ENCODE measurements at regions not wholly inside any gene's neighbourhood (a gene's known extent, or its start where the extent isn't known, plus 50 kb on each side); places are given as distances from the start of the nearest gene placed in this dataset.

GRCh38 chrX:39814391-39814790, 283.4 kb downstream of the BCOR start:
- DNase-seq, result no peak
- CTCF ChIA-PET, result interaction anchor here (0.9 to 2.2 kb wide), 10 partner anchors 10 to 738 kb away, joined by 3 to 17 read pairs (median 4); no protein-coding TSS in a partner anchor

GRCh38 chrX:39815631-39816030, 282.1 kb downstream of the BCOR start:
- H2AFZ ChIP-seq (ENCODE audit: low read depth), result no peak overlapping the region
- DNase-seq, result no peak
- ChIA-PET CTCF (interaction anchor here (1.0 to 2.5 kb wide), 3 partner anchors 35 to 85 kb away, joined by 3 to 9 read pairs (median 6); no protein-coding TSS in a partner anchor), POLR2A (no interaction called here)
- TF ChIP-seq CTCF (IDR thresholded peaks at IDR 0.05) (no peak), CHD2 (IDR thresholded peaks at IDR 0.05; ENCODE audit: low read length, partially characterized antibody) (no peak), POLR2AphosphoS5 (IDR thresholded peaks at IDR 0.05; ENCODE audit: low read depth, low read length) (no peak), SIN3A (IDR thresholded peaks at IDR 0.05; ENCODE audit: borderline replicate concordance, low read depth, low read length) (no peak), FOSL2 (IDR thresholded peaks at IDR 0.05; ENCODE audit: borderline replicate concordance, low read depth) (no peak), FOXJ3 (CRISPR knock-in tag; IDR thresholded peaks at IDR 0.05) (no peak), GATA2 (CRISPR knock-in tag; IDR thresholded peaks at IDR 0.05) (no peak), RAD21 (IDR thresholded peaks at IDR 0.05; ENCODE audit: low read length) (no peak), SMC3 (IDR thresholded peaks at IDR 0.05; ENCODE audit: low read depth, low read length) (no peak), TEAD4 (IDR thresholded peaks at IDR 0.05; ENCODE audit: borderline replicate concordance, insufficient read depth) (no peak), EP300 (IDR thresholded peaks at IDR 0.05; ENCODE audit: borderline replicate concordance in 1 of 2, low read depth in 1 of 2, low read length in 1 of 2) (no peak)
- peak overlapping the region in 1 of 2 experiments; percentile 44; a peak in 1 of 4 replicates for H3K27ac ChIP-seq (ENCODE audit: low read depth in 2 of 2, low read length in 1 of 2)
- H3K4me2 ChIP-seq, result no peak overlapping the region
- peaks cover 0 to 71% of the 10 kb centered on the region in 2 experiments; a peak in 1 of 4 replicates for H3K4me1 ChIP-seq (ENCODE audit: control insufficient read depth in 1 of 2, insufficient read depth in 2 of 2, low read depth in 1 of 2, low read length in 1 of 2)
- peaks cover 5% of the 10 kb centered on the region for H3K27me3 ChIP-seq (ENCODE audit: insufficient read depth)
- no peaks in the 10 kb centered on the region for H3K79me2 ChIP-seq (ENCODE audit: insufficient read depth)
- H3K9me2 ChIP-seq, result no peaks in the 10 kb centered on the region
- H3K4me3 ChIP-seq (ENCODE audit: low read depth in 2 of 2, low read length in 1 of 2), result no peak overlapping the region
- H3K9me3 ChIP-seq, result no peaks in the 10 kb centered on the region
- no peaks in the 10 kb centered on the region for H4K20me1 ChIP-seq (ENCODE audit: insufficient read depth)
- no peak overlapping the region for H3K9ac ChIP-seq
- WGBS (ENCODE audit: low lambda C conversion rate), result 50% methylated on average over 1 of the region's 1 CpG
- H3K36me3 ChIP-seq (replicated peaks in 1 of 2; ENCODE audit: control insufficient read depth in 1 of 2, insufficient read depth in 2 of 2, low read length in 1 of 2), result no peaks in the 10 kb centered on the region
- H3F3A ChIP-seq (replicated peaks; ENCODE audit: insufficient read depth), result no peaks in the 10 kb centered on the region

More at GRCh38 chrX:39814391-39814790, 283.4 kb downstream of the BCOR start:
- Histone ChIP-seq H3K36me3 (replicated peaks in 1 of 2; ENCODE audit: control insufficient read depth in 1 of 2, insufficient read depth in 2 of 2, low read length in 1 of 2) (no peaks in the 10 kb centered on the region), H3K79me2 (ENCODE audit: insufficient read depth) (no peaks in the 10 kb centered on the region), H3K9me2 (no peaks in the 10 kb centered on the region), H3F3A (replicated peaks; ENCODE audit: insufficient read depth) (peaks cover under 1% of the 10 kb centered on the region), H3K4me1 (ENCODE audit: control insufficient read depth in 1 of 2, insufficient read depth in 2 of 2, low read depth in 1 of 2, low read length in 1 of 2) (peaks cover 0 to 64% of the 10 kb centered on the region in 2 experiments; a peak in 1 of 4 replicates), H2AFZ (ENCODE audit: low read depth) (no peak overlapping the region), H3K4me2 (no peak overlapping the region), H3K4me3 (ENCODE audit: low read depth in 2 of 2, low read length in 1 of 2) (no peak overlapping the region), H3K27me3 (ENCODE audit: insufficient read depth) (peaks cover 5% of the 10 kb centered on the region), H3K27ac (ENCODE audit: low read depth in 2 of 2, low read length in 1 of 2) (peak overlapping the region; percentile 8 to 91), H3K9ac (no peak overlapping the region), H4K20me1 (ENCODE audit: insufficient read depth) (no peaks in the 10 kb centered on the region), H3K9me3 (no peaks in the 10 kb centered on the region)
- TF ChIP-seq CTCF (IDR thresholded peaks at IDR 0.05) (peak; percentile 70), RAD21 (IDR thresholded peaks at IDR 0.05; ENCODE audit: low read length) (peak; percentile 62), POLR2AphosphoS5 (IDR thresholded peaks at IDR 0.05; ENCODE audit: low read depth, low read length) (no peak)
- 38% methylated on average over 4 of the region's 4 CpGs for WGBS (ENCODE audit: low lambda C conversion rate)
- POLR2A ChIA-PET, result interaction anchor here (0.7 to 1.4 kb wide), 5 partner anchors 84 to 453 kb away, joined by 3 to 5 read pairs (median 3); no protein-coding TSS in a partner anchor
